ENCODE measurements at regions not wholly inside any gene's neighbourhood (a gene's known extent, or its start where the extent isn't known, plus 50 kb on each side); places are given as distances from the start of the nearest gene placed in this dataset.

DNA sequence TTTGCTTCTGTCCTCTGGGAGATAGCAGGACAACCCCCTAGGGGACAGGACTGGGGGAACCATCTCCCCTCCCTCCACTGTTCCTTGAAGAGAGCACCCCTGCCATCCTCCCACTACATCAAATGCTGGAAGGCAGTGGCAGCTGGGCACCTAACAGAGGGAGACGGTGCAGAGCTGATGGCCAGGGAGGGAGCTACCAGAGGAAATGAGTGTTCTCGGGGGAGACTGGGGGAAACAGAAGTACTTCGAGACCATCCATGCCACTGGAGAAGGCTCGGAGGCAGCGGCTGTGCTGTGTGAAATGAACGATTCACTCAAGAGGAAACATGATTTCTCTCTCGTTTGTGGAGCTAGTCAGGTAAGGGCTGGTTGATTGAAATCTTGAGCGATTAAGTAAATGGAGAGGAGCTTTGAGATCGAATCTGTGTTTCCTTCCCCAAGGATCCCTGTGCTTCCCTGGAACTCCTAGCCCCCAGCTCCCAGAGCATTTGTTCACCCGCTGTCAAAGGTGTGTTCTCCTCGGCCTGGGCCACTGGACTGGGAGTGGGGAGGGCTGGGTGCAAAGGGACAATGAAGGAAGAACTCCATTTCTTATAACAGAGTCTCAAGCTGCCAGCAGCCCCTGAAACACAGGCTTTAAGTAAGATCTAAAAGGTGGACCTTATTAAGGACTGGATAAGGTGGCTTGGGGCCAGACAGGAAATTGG, 261.3 kb upstream of the MOCS1 start:
- Histone ChIP-seq H3K27ac (ENCODE audit: low read depth, low read length) (no peak overlapping the region), H3K27me3 (ENCODE audit: control insufficient read depth, insufficient read depth, low read length) (no peaks in the 10 kb centered on the region; the same call in 1 of the 2 replicates), H3K4me1 (ENCODE audit: control insufficient read depth, insufficient read depth, low read length) (no peaks in the 10 kb centered on the region), H3K36me3 (ENCODE audit: control insufficient read depth, insufficient read depth, low read length) (no peaks in the 10 kb centered on the region), H3K4me3 (ENCODE audit: low read depth, low read length) (no peak overlapping the region), H3K9me3 (ENCODE audit: control insufficient read depth, insufficient read depth, low read depth, low read length) (peaks cover 2% of the 10 kb centered on the region; the same call in 1 of the 2 replicates), H3K9ac (ENCODE audit: low read length) (no peak overlapping the region)

DNA sequence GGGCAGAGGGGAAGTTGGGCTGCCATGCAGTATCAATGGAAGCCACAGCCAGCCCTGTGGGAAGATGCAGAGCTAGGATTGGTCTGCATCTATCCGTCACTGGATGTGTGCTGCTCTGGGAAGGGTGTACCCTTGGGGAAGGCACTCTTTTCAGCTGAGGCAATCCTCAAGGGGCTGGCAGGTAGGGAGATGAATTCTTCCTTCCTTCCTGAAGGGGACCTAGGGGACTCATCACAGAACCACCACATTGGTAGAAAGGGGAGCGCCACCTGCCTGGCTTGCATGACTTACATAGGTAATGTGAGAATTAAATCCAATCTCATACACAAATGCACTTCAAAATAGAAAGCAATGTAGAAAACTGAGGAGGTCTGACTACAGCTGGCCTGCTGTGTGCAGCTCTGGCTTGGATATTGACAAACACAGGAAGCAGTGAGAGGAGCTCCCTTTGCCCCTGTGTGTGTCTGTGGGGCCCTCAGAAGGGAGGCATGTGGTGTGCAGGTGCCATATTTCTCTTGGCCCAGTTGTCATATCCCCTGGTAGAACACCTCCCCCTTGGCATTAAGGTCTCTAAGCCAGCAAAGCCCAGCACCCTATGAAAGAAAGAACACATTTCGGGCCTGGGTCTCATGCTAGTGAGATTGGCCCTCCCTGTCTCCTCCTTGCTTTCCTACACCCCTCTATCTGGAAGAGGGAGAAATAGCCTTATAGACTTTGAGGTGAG, 260.3 kb upstream of the MOCS1 start:
- Histone ChIP-seq H3K27me3 (ENCODE audit: control insufficient read depth, insufficient read depth, low read length) (no peaks in the 10 kb centered on the region; the same call in 1 of the 2 replicates), H3K36me3 (ENCODE audit: control insufficient read depth, insufficient read depth, low read length) (no peaks in the 10 kb centered on the region), H3K27ac (ENCODE audit: low read depth, low read length) (no peak overlapping the region), H3K9me3 (ENCODE audit: control insufficient read depth, insufficient read depth, low read depth, low read length) (no peaks in the 10 kb centered on the region), H3K4me1 (ENCODE audit: control insufficient read depth, insufficient read depth, low read length) (no peaks in the 10 kb centered on the region), H3K4me3 (ENCODE audit: low read depth, low read length) (no peak overlapping the region), H3K9ac (ENCODE audit: low read length) (no peak overlapping the region)

DNA sequence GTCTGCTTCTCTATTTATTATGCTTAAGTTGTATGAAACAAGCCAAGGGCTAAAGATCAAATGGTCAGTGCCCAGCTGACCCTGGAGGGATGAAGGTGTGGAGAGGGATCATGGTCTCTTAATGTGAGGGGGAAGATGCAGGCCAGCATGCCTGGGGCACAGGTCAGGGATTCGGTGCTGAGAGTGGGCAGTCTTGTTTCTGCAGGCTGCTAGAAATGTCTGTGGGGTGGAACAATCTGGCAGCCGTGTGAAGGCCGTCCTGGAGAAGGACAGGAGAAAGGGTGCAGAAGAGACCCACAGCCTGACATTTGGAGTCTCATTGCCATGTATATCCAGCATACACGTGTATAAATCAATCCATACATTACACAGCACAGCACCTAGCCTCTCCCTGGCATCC, 258.3 kb upstream of the MOCS1 start:
- H3K27ac ChIP-seq (ENCODE audit: low read depth, low read length), result no peak overlapping the region

DNA sequence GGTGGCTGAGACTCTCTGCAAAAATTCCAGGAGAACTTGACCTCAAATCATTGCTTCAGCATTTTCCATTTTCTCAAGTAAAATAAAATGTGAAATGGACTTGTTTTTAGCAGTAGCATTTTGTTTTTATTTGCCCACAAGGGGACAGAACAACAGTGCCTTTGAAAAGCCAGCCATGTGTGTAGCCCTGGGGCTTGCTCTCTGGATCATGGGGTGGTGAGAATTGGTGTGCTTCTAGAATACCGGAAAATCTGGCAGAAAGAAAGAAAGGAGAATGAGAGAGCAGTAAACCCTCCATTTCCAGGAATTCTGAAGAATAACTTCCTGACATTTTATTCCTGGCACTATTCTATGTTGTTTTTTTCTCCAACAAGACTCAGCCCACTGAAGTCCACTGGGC, 254.7 kb upstream of the MOCS1 start:
- no peak overlapping the region for H3K4me3 ChIP-seq (ENCODE audit: low read depth, low read length)
- H3K27ac ChIP-seq (ENCODE audit: low read depth, low read length), result no peak overlapping the region
- H3K9ac ChIP-seq (ENCODE audit: low read length), result no peak overlapping the region
- peaks cover 22% of the 10 kb centered on the region for H3K9me3 ChIP-seq (ENCODE audit: control insufficient read depth, insufficient read depth, low read depth, low read length)
- no peaks in the 10 kb centered on the region for H3K36me3 ChIP-seq (ENCODE audit: control insufficient read depth, insufficient read depth, low read length)
- H3K27me3 ChIP-seq (ENCODE audit: control insufficient read depth, insufficient read depth, low read length), result no peaks in the 10 kb centered on the region; the same call in 1 of the 2 replicates
- H3K4me1 ChIP-seq (ENCODE audit: control insufficient read depth, insufficient read depth, low read length), result no peaks in the 10 kb centered on the region; the same call in 1 of the 2 replicates

More for the DNA sequence above, 258.3 kb upstream of the MOCS1 start:
- Histone ChIP-seq H3K27me3 (ENCODE audit: control insufficient read depth, insufficient read depth, low read length) (no peaks in the 10 kb centered on the region; the same call in 1 of the 2 replicates), H3K9me3 (ENCODE audit: control insufficient read depth, insufficient read depth, low read depth, low read length) (0 out of 2 replicates have a peak, but pooled peaks cover under 1% of the 10 kb centered on the region), H3K4me1 (ENCODE audit: control insufficient read depth, insufficient read depth, low read length) (no peaks in the 10 kb centered on the region; the same call in 1 of the 2 replicates), H3K36me3 (ENCODE audit: control insufficient read depth, insufficient read depth, low read length) (no peaks in the 10 kb centered on the region), H3K9ac (ENCODE audit: low read length) (no peak overlapping the region), H3K4me3 (ENCODE audit: low read depth, low read length) (no peak overlapping the region)

DNA sequence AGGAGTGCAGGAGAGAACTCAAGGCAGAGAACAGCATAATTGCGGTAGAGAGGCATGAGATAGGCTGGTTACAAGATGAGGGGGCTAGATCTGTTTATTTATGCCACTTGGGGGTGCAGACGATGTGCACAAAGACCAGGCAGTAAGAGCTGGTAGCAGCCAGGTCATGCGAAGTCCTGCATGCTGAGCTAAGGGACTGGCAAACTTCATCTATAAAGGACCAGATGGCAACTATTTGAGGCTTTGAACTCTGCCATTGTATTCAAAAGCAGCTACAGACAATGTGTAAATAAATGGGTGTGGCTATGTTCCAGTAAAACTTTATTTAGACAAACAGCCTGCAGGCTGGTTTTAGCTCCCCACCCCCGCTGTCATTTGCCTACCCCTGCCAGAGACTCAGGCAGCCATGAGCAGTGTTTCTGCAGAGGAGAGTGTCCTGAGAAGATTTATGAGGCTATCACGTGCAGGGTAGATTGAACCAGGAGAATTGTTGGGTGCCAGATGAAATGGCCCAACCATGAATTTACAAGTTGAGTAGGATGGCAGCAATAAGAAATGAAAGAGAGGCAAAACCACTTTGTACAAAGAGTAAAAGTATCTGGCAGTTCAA, 253.4 kb upstream of the MOCS1 start:
- Histone ChIP-seq H3K36me3 (ENCODE audit: control insufficient read depth, insufficient read depth, low read length) (no peaks in the 10 kb centered on the region), H3K27me3 (ENCODE audit: control insufficient read depth, insufficient read depth, low read length) (no peaks in the 10 kb centered on the region; the same call in 1 of the 2 replicates), H3K4me1 (ENCODE audit: control insufficient read depth, insufficient read depth, low read length) (no peaks in the 10 kb centered on the region; the same call in 1 of the 2 replicates), H3K4me3 (ENCODE audit: low read depth, low read length) (no peak overlapping the region), H3K27ac (ENCODE audit: low read depth, low read length) (no peak overlapping the region), H3K9ac (ENCODE audit: low read length) (no peak overlapping the region), H3K9me3 (ENCODE audit: control insufficient read depth, insufficient read depth, low read depth, low read length) (peaks cover 28% of the 10 kb centered on the region)

DNA sequence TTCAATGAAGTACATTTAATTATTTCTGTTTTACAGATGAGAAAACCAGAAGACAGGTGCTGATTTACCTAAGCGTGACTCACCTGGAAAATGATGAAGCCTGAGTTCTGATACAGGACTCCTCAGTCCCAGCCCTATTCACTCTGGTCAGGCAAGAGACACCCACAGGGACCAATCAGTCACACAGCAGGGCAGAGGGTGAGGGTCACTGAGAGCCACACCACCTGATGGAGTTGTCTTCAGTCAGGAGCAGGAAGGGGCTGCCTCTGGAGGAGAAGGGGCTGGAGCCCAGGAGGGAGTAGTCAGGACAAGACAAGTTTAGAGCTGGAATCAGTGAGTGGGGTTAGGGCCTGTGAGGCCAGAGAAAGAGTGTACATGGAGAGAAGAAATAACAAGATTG, 251.2 kb upstream of the MOCS1 start:
- Histone ChIP-seq H3K9me3 (ENCODE audit: control insufficient read depth, insufficient read depth, low read depth, low read length) (peaks cover 36% of the 10 kb centered on the region), H3K4me3 (ENCODE audit: low read depth, low read length) (no peak overlapping the region), H3K27me3 (ENCODE audit: control insufficient read depth, insufficient read depth, low read length) (no peaks in the 10 kb centered on the region; the same call in 1 of the 2 replicates), H3K4me1 (ENCODE audit: control insufficient read depth, insufficient read depth, low read length) (no peaks in the 10 kb centered on the region; the same call in 1 of the 2 replicates), H3K27ac (ENCODE audit: low read depth, low read length) (no peak overlapping the region), H3K36me3 (ENCODE audit: control insufficient read depth, insufficient read depth, low read length) (no peaks in the 10 kb centered on the region), H3K9ac (ENCODE audit: low read length) (no peak overlapping the region)

DNA sequence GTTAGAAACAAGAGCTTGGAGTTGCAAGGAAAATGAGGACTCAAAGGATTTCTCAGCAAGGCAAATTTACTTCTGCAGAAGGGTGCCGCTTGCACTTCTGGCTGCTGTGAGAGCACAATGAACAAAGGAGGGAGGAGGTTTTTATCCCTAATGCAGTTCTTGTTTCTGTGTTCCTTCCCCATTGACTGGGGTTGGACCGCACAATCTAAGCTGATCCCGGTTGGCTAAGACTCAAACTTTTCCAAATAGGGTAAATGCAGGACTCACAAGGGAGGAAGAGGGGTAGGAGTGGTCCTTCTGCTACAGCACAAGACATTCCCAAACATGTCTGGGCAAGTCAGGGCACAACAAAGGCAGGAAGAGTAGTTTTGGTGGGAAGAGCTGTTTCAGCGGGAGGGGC, 249.6 kb upstream of the MOCS1 start:
- no peak overlapping the region for H3K4me3 ChIP-seq (ENCODE audit: low read depth, low read length)
- no peak overlapping the region for H3K27ac ChIP-seq (ENCODE audit: low read depth, low read length)
- peaks cover 36% of the 10 kb centered on the region for H3K9me3 ChIP-seq (ENCODE audit: control insufficient read depth, insufficient read depth, low read depth, low read length)
- H3K4me1 ChIP-seq (ENCODE audit: control insufficient read depth, insufficient read depth, low read length), result no peaks in the 10 kb centered on the region; the same call in 1 of the 2 replicates
- no peaks in the 10 kb centered on the region for H3K27me3 ChIP-seq (ENCODE audit: control insufficient read depth, insufficient read depth, low read length)
- no peak overlapping the region for H3K9ac ChIP-seq (ENCODE audit: low read length)
- H3K36me3 ChIP-seq (ENCODE audit: control insufficient read depth, insufficient read depth, low read length), result no peaks in the 10 kb centered on the region

DNA sequence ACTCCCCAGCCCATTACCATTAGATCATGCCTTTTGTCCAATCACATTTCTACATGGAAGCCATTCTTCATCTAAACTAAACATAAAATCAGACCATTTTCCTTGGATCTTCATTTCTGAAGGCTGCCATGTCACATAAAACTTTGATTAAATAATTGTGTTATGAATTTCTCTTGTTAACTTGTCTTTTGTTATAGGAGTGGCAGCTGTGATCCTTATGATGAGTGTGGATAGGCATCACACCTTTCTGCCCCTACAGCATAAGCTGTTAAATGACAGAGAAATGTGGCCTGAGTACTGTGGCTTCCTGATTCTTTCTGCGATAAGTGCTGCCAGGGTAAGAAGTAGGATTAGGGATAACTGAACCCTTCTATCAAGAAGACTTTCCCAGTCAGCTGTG, 247.1 kb upstream of the MOCS1 start:
- no peaks in the 10 kb centered on the region for H3K27me3 ChIP-seq (ENCODE audit: control insufficient read depth, insufficient read depth, low read length)
- H3K36me3 ChIP-seq (ENCODE audit: control insufficient read depth, insufficient read depth, low read length), result no peaks in the 10 kb centered on the region
- peaks cover 6% of the 10 kb centered on the region; the same call in 1 of the 2 replicates for H3K4me1 ChIP-seq (ENCODE audit: control insufficient read depth, insufficient read depth, low read length)
- H3K4me3 ChIP-seq (ENCODE audit: low read depth, low read length), result no peak overlapping the region
- H3K27ac ChIP-seq (ENCODE audit: low read depth, low read length), result no peak overlapping the region
- H3K9me3 ChIP-seq (ENCODE audit: control insufficient read depth, insufficient read depth, low read depth, low read length), result peaks cover 36% of the 10 kb centered on the region
- H3K9ac ChIP-seq (ENCODE audit: low read length), result no peak overlapping the region

DNA sequence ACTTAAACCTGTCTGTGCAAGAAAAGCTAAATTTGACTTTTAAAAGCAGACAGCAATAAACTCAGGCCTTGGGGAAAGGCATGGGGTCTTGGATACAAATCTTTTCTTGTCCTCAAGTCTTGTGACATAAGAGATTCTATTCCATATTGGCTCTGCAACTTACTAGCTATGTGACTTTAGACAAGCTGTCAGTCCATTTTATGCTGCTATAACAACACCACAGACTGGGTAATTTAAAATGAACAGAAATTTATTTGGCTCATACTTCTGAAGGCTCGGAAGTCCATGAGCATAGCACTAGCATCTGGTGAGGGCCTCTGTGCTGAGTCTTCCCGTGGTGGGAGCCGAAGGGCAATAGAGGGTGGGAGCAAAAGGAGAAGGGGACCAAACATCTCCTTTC, 246.0 kb upstream of the MOCS1 start:
- Histone ChIP-seq H3K27ac (ENCODE audit: low read depth, low read length) (no peak overlapping the region), H3K4me3 (ENCODE audit: low read depth, low read length) (no peak overlapping the region), H3K4me1 (ENCODE audit: control insufficient read depth, insufficient read depth, low read length) (peaks cover 6% of the 10 kb centered on the region; the same call in 1 of the 2 replicates), H3K36me3 (ENCODE audit: control insufficient read depth, insufficient read depth, low read length) (no peaks in the 10 kb centered on the region), H3K27me3 (ENCODE audit: control insufficient read depth, insufficient read depth, low read length) (no peaks in the 10 kb centered on the region), H3K9ac (ENCODE audit: low read length) (no peak overlapping the region), H3K9me3 (ENCODE audit: control insufficient read depth, insufficient read depth, low read depth, low read length) (peaks cover 28% of the 10 kb centered on the region)

DNA sequence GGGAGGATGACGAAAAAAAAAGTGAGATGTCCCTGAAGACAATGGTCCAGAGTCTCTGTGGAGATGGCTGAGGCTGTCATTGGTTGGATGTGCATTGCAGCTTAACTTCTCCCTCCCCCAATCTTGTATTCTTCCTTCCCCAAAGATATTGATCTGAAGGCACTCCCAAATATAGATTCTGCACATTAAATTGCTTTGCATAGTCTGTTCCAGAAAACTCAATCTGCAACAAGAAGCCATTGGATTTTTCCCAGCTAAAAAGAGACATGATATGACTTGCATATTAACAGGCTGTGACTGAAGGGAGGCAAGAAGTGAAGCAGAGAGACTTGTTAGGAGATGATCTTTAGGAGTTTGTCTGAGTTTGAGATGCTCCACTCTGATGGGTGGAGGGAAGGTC, 245.2 kb upstream of the MOCS1 start:
- Histone ChIP-seq H3K36me3 (ENCODE audit: control insufficient read depth, insufficient read depth, low read length) (no peaks in the 10 kb centered on the region), H3K9me3 (ENCODE audit: control insufficient read depth, insufficient read depth, low read depth, low read length) (peaks cover 22% of the 10 kb centered on the region), H3K4me3 (ENCODE audit: low read depth, low read length) (no peak overlapping the region), H3K27ac (ENCODE audit: low read depth, low read length) (no peak overlapping the region), H3K27me3 (ENCODE audit: control insufficient read depth, insufficient read depth, low read length) (no peaks in the 10 kb centered on the region), H3K4me1 (ENCODE audit: control insufficient read depth, insufficient read depth, low read length) (peaks cover 6% of the 10 kb centered on the region; the same call in 1 of the 2 replicates), H3K9ac (ENCODE audit: low read length) (no peak overlapping the region)

DNA sequence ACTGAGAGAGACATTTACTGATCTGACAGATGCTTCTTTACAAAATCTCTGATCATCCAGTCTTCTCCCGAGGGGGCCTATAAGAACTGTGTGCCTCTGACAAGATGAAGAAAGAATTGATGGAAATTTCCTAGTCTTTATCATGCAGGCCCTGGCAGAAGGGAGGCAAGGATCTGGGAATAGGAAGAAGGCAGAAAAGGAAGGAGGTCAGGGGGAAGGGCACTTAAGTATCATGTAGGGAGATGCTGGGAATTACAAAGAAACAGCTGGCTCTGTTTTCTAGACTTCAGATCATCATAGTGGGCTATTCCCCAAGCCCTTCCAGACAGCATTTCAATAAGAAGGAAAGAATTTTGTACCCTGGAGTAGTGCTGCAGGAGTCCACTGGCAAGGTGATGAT, 243.3 kb upstream of the MOCS1 start:
- no peaks in the 10 kb centered on the region for H3K27me3 ChIP-seq (ENCODE audit: control insufficient read depth, insufficient read depth, low read length)
- peaks cover 10% of the 10 kb centered on the region for H3K9me3 ChIP-seq (ENCODE audit: control insufficient read depth, insufficient read depth, low read depth, low read length)
- no peak overlapping the region for H3K27ac ChIP-seq (ENCODE audit: low read depth, low read length)
- no peak overlapping the region for H3K4me3 ChIP-seq (ENCODE audit: low read depth, low read length)
- H3K4me1 ChIP-seq (ENCODE audit: control insufficient read depth, insufficient read depth, low read length), result peaks cover 6% of the 10 kb centered on the region; the same call in 1 of the 2 replicates
- H3K9ac ChIP-seq (ENCODE audit: low read length), result no peak overlapping the region
- H3K36me3 ChIP-seq (ENCODE audit: control insufficient read depth, insufficient read depth, low read length), result no peaks in the 10 kb centered on the region

Data from HUES6 (cell line).